Astrocyte (in vitro differentiated cells and primary cell): ENCODE measurements at regions not wholly inside any gene's neighbourhood (a gene's known extent, or its start where the extent isn't known, plus 50 kb on each side); places are given as distances from the start of the nearest gene placed in this dataset.

Experiments
- CTCF ChIP-seq: IDR thresholded peaks from 2 replicates; pipeline ENCODE4 v1.5.1; 2011; ENCODE audit warnings: low read depth, mild to moderate bottlenecking, inconsistent platforms, low read length, moderate library complexity; ENCODE audit not compliant: insufficient read depth
- EZH2 ChIP-seq: IDR thresholded peaks from 2 replicates; pipeline ENCODE4 v1.6.1; 2012; ENCODE audit warnings: mild to moderate bottlenecking, low read length, inconsistent platforms; ENCODE audit not compliant: insufficient read depth

GRCh38 chr2:45205985-45206384, 196.7 kb upstream of the SIX2 start:
- TF ChIP-seq CTCF (no peak), EZH2 (no peak)
